ENCODE measurements at regions not wholly inside any gene's neighbourhood (a gene's known extent, or its start where the extent isn't known, plus 50 kb on each side); places are given as distances from the start of the nearest gene placed in this dataset.

DNA sequence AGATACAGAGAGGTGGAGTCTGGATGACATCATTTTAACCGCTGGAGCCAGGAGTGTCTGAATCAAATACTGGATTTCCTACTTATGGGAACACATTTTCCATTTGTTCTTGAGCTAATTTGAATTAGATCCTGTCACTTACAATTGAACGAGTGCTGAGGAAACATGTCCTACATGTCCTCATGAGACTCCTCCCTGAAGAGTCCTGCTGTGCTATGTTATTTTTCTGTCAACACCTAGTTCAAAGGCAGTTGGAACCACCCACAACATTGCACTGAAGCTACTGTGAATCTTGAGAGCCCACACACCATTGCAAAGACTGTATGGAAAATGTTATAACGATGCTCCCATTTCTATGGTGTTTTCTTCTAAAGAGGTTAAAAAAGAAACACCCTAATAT lies 123.5 kb upstream of the CRBN start:
- Histone ChIP-seq H2BK15ac (ENCODE audit: low read length) (no peak overlapping the region), H3K9me3 (ENCODE audit: insufficient read depth in 2 of 2, low read depth in 1 of 2, low read length in 1 of 2) (no peaks in the 10 kb centered on the region), H3K23ac (ENCODE audit: insufficient read length) (no peak overlapping the region), H3K23me2 (ENCODE audit: low read depth, low read length) (no peaks in the 10 kb centered on the region; the same call in 1 of the 2 replicates), H3K27me3 (replicated peaks in 1 of 4; ENCODE audit: control insufficient read depth in 3 of 4, extremely low read depth in 1 of 4, insufficient read depth in 3 of 4, low read length in 3 of 4) (peaks cover 0 to 1% (median 0%) of the 10 kb centered on the region in 4 experiments; a peak in 1 of 7 replicates), H4K91ac (replicated peaks; ENCODE audit: insufficient read length, low read length) (no peak overlapping the region), H4K8ac (ENCODE audit: extremely low read depth, insufficient read depth, low read length) (no peak overlapping the region), H3K9ac (replicated peaks in 1 of 4; ENCODE audit: extremely low read depth in 1 of 4, low read depth in 3 of 4, low read length in 3 of 4) (no peak overlapping the region), H2AK5ac (ENCODE audit: low read depth, low read length) (no peak overlapping the region), H2BK120ac (replicated peaks; ENCODE audit: low read depth, low read length) (no peak overlapping the region), H3K18ac (ENCODE audit: extremely low read depth, low read length) (no peak overlapping the region), H3K79me2 (ENCODE audit: control insufficient read depth in 1 of 2, insufficient read depth in 2 of 2, low read length in 2 of 2) (no peaks in the 10 kb centered on the region), H2BK12ac (ENCODE audit: low read depth, low read length) (no peak overlapping the region), H3K4me2 (ENCODE audit: insufficient read depth in 1 of 2, low read depth in 2 of 2, low read length in 2 of 2) (no peak overlapping the region), H2BK20ac (ENCODE audit: low read length) (no peak overlapping the region), H3K4me3 (ENCODE audit: extremely low read depth in 1 of 4, insufficient read depth in 2 of 4, low read depth in 3 of 4, low read length in 4 of 4) (no peak overlapping the region), H4K20me1 (replicated peaks in 1 of 2; ENCODE audit: control insufficient read depth in 1 of 2, insufficient read depth in 2 of 2, low read length in 2 of 2) (no peaks in the 10 kb centered on the region), H4K5ac (ENCODE audit: insufficient read length, low read depth, low read length) (no peak overlapping the region), H3K4me1 (replicated peaks in 1 of 4; ENCODE audit: control insufficient read depth in 3 of 4, insufficient read depth in 4 of 4, low read length in 3 of 4) (no peaks in the 10 kb centered on the region), H3K79me1 (ENCODE audit: low read depth, low read length) (no peaks in the 10 kb centered on the region), H3K56ac (replicated peaks; ENCODE audit: insufficient read length, low read depth, low read length) (no peak overlapping the region), H3K4ac (replicated peaks; ENCODE audit: insufficient read length, low read depth, low read length) (no peak overlapping the region), H2AFZ (ENCODE audit: low read length) (no peak overlapping the region), H2BK5ac (ENCODE audit: low read depth, low read length) (no peak overlapping the region), H3K27ac (ENCODE audit: low read depth, low read length) (no peak overlapping the region), H3K36me3 (ENCODE audit: control insufficient read depth in 2 of 4, insufficient read depth in 4 of 4, low read length in 3 of 4) (no peaks in the 10 kb centered on the region), H3K14ac (ENCODE audit: insufficient read length) (no peak overlapping the region)
- ChIA-PET CTCF (ENCODE audit: partially characterized antibody) (interaction anchor here (1.3 kb wide), 1 partner anchor 103 kb away, joined by 3 read pairs; no protein-coding TSS in a partner anchor), POLR2A (ENCODE audit: partially characterized antibody) (no interaction called here)
- FAIRE-seq (no peak), DNase-seq (ENCODE audit: low read depth in 1 of 2, low spot score in 2 of 2) (no peak)
- 100% methylated on average over 3 of the region's 3 CpGs; no CpG with 5 or more reads in 1 of the 2 experiments for WGBS, 2 experiments (ENCODE audit: extremely low coverage in 1 of 2, insufficient coverage in 1 of 2, insufficient read length in 1 of 2, insufficient replicate concordance in 2 of 2, low coverage in 1 of 2, low lambda C conversion rate in 2 of 2, missing lambda C conversion rate in 1 of 2)
- TF ChIP-seq SUZ12 (IDR thresholded peaks at IDR 0.05; ENCODE audit: low read length) (no peak), RXRA (IDR thresholded peaks at IDR 0.05; ENCODE audit: insufficient read depth, low read depth, low read length) (no peak), RAD21 (IDR thresholded peaks at IDR 0.05 in 1 of 2, conservative IDR thresholded peaks at IDR 0.05 in 1 of 2; ENCODE audit: low read depth in 2 of 2, low read length in 2 of 2) (no peak), HDAC6 (IDR thresholded peaks at IDR 0.05; ENCODE audit: low read depth, low read length) (no peak), RNF2 (IDR thresholded peaks at IDR 0.05; ENCODE audit: borderline replicate concordance, low read depth, low read length, missing control alignments, poor library complexity, severe bottlenecking) (no peak), ZNF274 (IDR thresholded peaks at IDR 0.05; ENCODE audit: borderline replicate concordance, extremely low read depth, low read length) (no peak), PHF8 (conservative IDR thresholded peaks at IDR 0.05; ENCODE audit: low read depth, low read length) (no peak), RFX5 (IDR thresholded peaks at IDR 0.05; ENCODE audit: borderline replicate concordance, low read depth, low read length) (no peak), POU5F1 (IDR thresholded peaks at IDR 0.05; ENCODE audit: low read depth, low read length) (no peak), EGR1 (IDR thresholded peaks at IDR 0.05; ENCODE audit: borderline replicate concordance, low read depth, low read length) (no peak), EP300 (IDR thresholded peaks at IDR 0.05; ENCODE audit: borderline replicate concordance in 1 of 2, low read depth in 2 of 2, low read length in 2 of 2) (no peak), GABPA (IDR thresholded peaks at IDR 0.05; ENCODE audit: borderline replicate concordance, insufficient read depth, low read length) (no peak)
- TF ChIP-seq, protein P1, sequence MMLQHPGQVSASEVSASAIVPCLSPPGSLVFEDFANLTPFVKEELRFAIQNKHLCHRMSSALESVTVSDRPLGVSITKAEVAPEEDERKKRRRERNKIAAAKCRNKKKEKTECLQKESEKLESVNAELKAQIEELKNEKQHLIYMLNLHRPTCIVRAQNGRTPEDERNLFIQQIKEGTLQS (IDR thresholded peaks at IDR 0.05; ENCODE audit: insufficient read depth, low read depth, low read length), result no peak

All from H1 (cell line).